ENCODE measurements at regions not wholly inside any gene's neighbourhood (a gene's known extent, or its start where the extent isn't known, plus 50 kb on each side); places are given as distances from the start of the nearest gene placed in this dataset.

DNA sequence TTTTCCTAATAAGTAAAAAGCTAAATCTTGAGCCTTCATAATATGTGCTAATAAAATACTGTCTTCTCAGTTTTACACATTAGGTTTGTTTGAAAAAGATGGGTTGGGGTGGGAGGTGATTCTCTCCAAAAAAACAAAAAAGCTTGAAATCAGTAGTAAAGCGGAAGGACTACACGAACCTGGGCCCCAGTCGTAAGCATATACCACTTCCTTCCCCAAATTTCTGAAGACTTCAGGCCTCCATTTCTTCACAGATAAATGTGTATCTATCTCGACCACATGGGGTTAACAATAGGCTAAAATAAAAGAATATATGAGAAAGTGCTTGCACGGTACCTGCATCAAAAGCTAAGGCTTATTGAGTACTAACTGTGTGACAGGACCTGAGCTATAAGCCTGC, 51.6 kb upstream of the PAX2 start:
- Histone ChIP-seq H3K36me3 (no peaks in the 10 kb centered on the region), H3K27me3 (peaks cover 4% of the 10 kb centered on the region; the same call in 1 of the 2 replicates), H3K9me3 (replicated peaks) (no peaks in the 10 kb centered on the region), H3K4me3 (no peak overlapping the region), H3K4me1 (no peaks in the 10 kb centered on the region), H3K27ac (no peak overlapping the region)
- DNase-seq = no peak
